Keratinocyte (primary cell): ENCODE measurements at regions not wholly inside any gene's neighbourhood (a gene's known extent, or its start where the extent isn't known, plus 50 kb on each side); places are given as distances from the start of the nearest gene placed in this dataset.

ENCODE experiments used
- DNase-seq: peaks from one replicate; pipeline ENCODE4 v3.0.0-alpha.2; 2011; ENCODE audit warnings: low read depth, missing footprints, low spot score
- FAIRE-seq: peaks from 2 replicates; lab custom pipeline; 2011; peaks lifted over from hg19 to GRCh38; lab: Jason Lieb, UNC
- H2AFZ ChIP-seq: 2 replicates; pipeline ENCODE4 v1.6.0; 2012; ENCODE audit warnings: low read length, control low read depth, inconsistent platforms; ENCODE audit not compliant: control insufficient read depth
- H3K27ac ChIP-seq: 2 replicates; pipeline ENCODE4 v1.5.1; 2011; ENCODE audit warnings: low read length; ENCODE audit not compliant: control insufficient read depth, insufficient read depth
- H3K27me3 ChIP-seq: 3 replicates; pipeline ENCODE4 v1.6.0; 2011; ENCODE audit warnings: low read length; ENCODE audit not compliant: control insufficient read depth, insufficient read depth; ENCODE audit errors: extremely low read depth
- H3K36me3 ChIP-seq, 2 experiments: 2 replicates in 1 of 2; 3 replicates in 1 of 2; pipeline ENCODE4 v1.5.1; 2011; ENCODE audit warnings: low read length in 2 of 2, mild to moderate bottlenecking in 1 of 2; ENCODE audit not compliant: control insufficient read depth in 2 of 2, insufficient read depth in 2 of 2; ENCODE audit errors: extremely low read depth in 1 of 2
- H3K4me1 ChIP-seq: 3 replicates; pipeline ENCODE4 v1.5.1; 2011; ENCODE audit warnings: low read length; ENCODE audit not compliant: control insufficient read depth, insufficient read depth; ENCODE audit errors: extremely low read depth
- H3K4me2 ChIP-seq: 3 replicates; pipeline ENCODE4 v1.6.0; 2011; ENCODE audit warnings: low read depth, low read length; ENCODE audit not compliant: control insufficient read depth, insufficient read depth; ENCODE audit errors: extremely low read depth
- H3K4me3 ChIP-seq, 3 experiments: fragments of 200-600 bp in 1 of 3; sonication (generic) in 1 of 3; 2 replicates in 2 of 3; 3 replicates in 1 of 3; pipeline ENCODE4 v1.5.1; 2011 to 2016; ENCODE audit warnings: low read length in 3 of 3, mild to moderate bottlenecking in 3 of 3, control low read depth in 2 of 3, inconsistent platforms in 1 of 3, low read depth in 1 of 3, mixed read lengths in 1 of 3, mixed run types in 1 of 3, moderate library complexity in 1 of 3; ENCODE audit not compliant: control insufficient read depth in 2 of 3, insufficient read depth in 2 of 3; ENCODE audit errors: extremely low read depth in 1 of 3
- H3K79me2 ChIP-seq: 2 replicates; pipeline ENCODE4 v1.6.0; 2012; ENCODE audit warnings: low read length; ENCODE audit not compliant: control insufficient read depth, insufficient read depth
- H3K9ac ChIP-seq: 3 replicates; pipeline ENCODE4 v1.6.0; 2011; ENCODE audit warnings: low read length; ENCODE audit not compliant: control insufficient read depth, insufficient read depth; ENCODE audit errors: extremely low read depth
- H3K9me1 ChIP-seq: 3 replicates; pipeline ENCODE4 v1.6.0; 2011; ENCODE audit warnings: low read length; ENCODE audit not compliant: control insufficient read depth, insufficient read depth; ENCODE audit errors: extremely low read depth
- H3K9me3 ChIP-seq: 2 replicates; pipeline ENCODE4 v1.5.1; 2012; ENCODE audit warnings: low read depth, low read length; ENCODE audit not compliant: control insufficient read depth
- H4K20me1 ChIP-seq: 3 replicates; pipeline ENCODE4 v1.6.0; 2011; ENCODE audit warnings: low read length; ENCODE audit not compliant: control insufficient read depth, insufficient read depth; ENCODE audit errors: extremely low read depth
- EZH2 ChIP-seq: IDR thresholded peaks from one replicate; pipeline ENCODE4 v1.6.1; 2012; ENCODE audit warnings: inconsistent platforms, mild to moderate bottlenecking, low read length, moderate library complexity
- dilution Hi-C: fragments of 300-500 bp; cut with MboI; formaldehyde crosslinking; loops from one replicate; pipeline ENCODE4 v1.7.0; 2020; ENCODE audit warnings: low sequenced_read_pairs; ENCODE audit not compliant: extremely low pct_ligation_motif_present
- TF ChIP-seq, protein P1 (sequence below), 3 experiments: IDR thresholded peaks in 1 of 3; conservative IDR thresholded peaks in 1 of 3; optimal IDR thresholded peaks in 1 of 3; 2 replicates in 2 of 3; 3 replicates in 1 of 3; pipeline versions ENCODE3 to v1.5.1; 2011; ENCODE audit warnings: low read length in 3 of 3, mild to moderate bottlenecking in 3 of 3, moderate library complexity in 2 of 3, control low read depth in 1 of 3, inconsistent platforms in 1 of 3; ENCODE audit not compliant: insufficient read depth in 2 of 3; ENCODE audit errors: extremely low read depth in 1 of 3

DNA sequence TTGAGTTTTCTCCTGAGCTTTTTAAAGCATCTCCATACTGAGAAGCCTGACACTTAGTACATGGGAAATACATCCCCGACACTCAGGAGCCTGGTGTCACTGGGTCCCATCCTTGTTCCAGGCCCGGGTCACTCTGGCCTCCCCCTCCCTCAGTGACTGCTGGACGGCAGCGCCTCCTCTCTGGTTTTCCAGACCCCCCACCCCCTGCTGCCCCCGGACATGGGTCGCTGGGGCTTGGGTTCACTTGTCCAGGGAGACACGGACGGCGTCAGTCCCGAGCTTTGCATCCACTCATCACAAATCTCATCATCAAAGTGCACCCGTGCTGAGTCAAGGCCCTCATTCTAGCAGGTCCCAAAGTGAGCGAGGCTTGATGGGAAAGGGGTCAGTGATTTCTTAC, 243.0 kb downstream of the IRX2 start:
- Histone ChIP-seq H3K4me1 (no peaks in the 10 kb centered on the region), H3K9me1 (no peaks in the 10 kb centered on the region), H3K4me3 (no peak overlapping the region), H3K9me3 (peaks cover 2% of the 10 kb centered on the region), H3K27ac (no peak overlapping the region), H2AFZ (no peak overlapping the region), H4K20me1 (no peaks in the 10 kb centered on the region), H3K4me2 (no peak overlapping the region), H3K27me3 (no peaks in the 10 kb centered on the region), H3K9ac (no peak overlapping the region), H3K36me3 (no peaks in the 10 kb centered on the region), H3K79me2 (no peaks in the 10 kb centered on the region)
- DNase-seq (no peak), FAIRE-seq (no peak)
- no peak for TF ChIP-seq EZH2
- TF ChIP-seq, protein P1, sequence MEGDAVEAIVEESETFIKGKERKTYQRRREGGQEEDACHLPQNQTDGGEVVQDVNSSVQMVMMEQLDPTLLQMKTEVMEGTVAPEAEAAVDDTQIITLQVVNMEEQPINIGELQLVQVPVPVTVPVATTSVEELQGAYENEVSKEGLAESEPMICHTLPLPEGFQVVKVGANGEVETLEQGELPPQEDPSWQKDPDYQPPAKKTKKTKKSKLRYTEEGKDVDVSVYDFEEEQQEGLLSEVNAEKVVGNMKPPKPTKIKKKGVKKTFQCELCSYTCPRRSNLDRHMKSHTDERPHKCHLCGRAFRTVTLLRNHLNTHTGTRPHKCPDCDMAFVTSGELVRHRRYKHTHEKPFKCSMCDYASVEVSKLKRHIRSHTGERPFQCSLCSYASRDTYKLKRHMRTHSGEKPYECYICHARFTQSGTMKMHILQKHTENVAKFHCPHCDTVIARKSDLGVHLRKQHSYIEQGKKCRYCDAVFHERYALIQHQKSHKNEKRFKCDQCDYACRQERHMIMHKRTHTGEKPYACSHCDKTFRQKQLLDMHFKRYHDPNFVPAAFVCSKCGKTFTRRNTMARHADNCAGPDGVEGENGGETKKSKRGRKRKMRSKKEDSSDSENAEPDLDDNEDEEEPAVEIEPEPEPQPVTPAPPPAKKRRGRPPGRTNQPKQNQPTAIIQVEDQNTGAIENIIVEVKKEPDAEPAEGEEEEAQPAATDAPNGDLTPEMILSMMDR (optimal IDR thresholded peaks at IDR 0.05 in 1 of 3, IDR thresholded peaks at IDR 0.05 in 1 of 3, conservative IDR thresholded peaks at IDR 0.05 in 1 of 3; ENCODE audit: extremely low read depth in 1 of 3, insufficient read depth in 2 of 3, low read length in 3 of 3) = no peak
- dilution Hi-C loops = no loop called here

GRCh38 chr5:2507611-2508010, 243.9 kb downstream of the IRX2 start:
- no peak for TF ChIP-seq EZH2
- TF ChIP-seq, protein P1 (optimal IDR thresholded peaks at IDR 0.05 in 1 of 3, IDR thresholded peaks at IDR 0.05 in 1 of 3, conservative IDR thresholded peaks at IDR 0.05 in 1 of 3; ENCODE audit: extremely low read depth in 1 of 3, insufficient read depth in 2 of 3, low read length in 3 of 3) = no peak
- peaks cover 2% of the 10 kb centered on the region for H3K9me3 ChIP-seq
- FAIRE-seq = no peak
- H4K20me1 ChIP-seq = no peaks in the 10 kb centered on the region
- dilution Hi-C loops = no loop called here
- H3K9ac ChIP-seq = no peak overlapping the region
- H3K4me1 ChIP-seq = no peaks in the 10 kb centered on the region
- no peaks in the 10 kb centered on the region for H3K36me3 ChIP-seq
- no peaks in the 10 kb centered on the region for H3K9me1 ChIP-seq
- no peaks in the 10 kb centered on the region for H3K27me3 ChIP-seq
- H3K4me2 ChIP-seq = no peak overlapping the region
- no peak overlapping the region for H3K4me3 ChIP-seq
- no peak overlapping the region for H3K27ac ChIP-seq
- no peaks in the 10 kb centered on the region for H3K79me2 ChIP-seq
- no peak overlapping the region for H2AFZ ChIP-seq
- DNase-seq = no peak
